ENCODE measurements at regions not wholly inside any gene's neighbourhood (a gene's known extent, or its start where the extent isn't known, plus 50 kb on each side); places are given as distances from the start of the nearest gene placed in this dataset.

DNA sequence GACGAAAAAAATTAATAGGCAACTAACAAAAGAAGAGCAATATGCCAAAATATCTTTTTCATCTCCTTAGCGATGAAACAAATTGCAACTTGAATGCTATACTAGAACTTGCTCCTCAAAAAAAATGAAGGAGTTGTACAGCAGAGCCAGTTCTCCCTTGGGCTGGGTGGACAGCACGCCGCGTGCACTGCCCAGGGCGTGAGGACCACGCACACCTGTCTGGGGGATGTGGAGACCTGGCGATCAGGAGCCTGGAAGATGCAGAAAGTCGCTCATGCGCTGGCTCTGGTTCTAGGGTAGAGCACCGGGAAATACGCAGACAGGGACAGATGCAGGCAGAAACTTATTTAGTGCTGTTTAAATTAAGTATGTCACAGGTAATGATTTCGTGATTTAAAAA lies 342.0 kb upstream of the IRX4 start:
- TF ChIP-seq, protein P1, sequence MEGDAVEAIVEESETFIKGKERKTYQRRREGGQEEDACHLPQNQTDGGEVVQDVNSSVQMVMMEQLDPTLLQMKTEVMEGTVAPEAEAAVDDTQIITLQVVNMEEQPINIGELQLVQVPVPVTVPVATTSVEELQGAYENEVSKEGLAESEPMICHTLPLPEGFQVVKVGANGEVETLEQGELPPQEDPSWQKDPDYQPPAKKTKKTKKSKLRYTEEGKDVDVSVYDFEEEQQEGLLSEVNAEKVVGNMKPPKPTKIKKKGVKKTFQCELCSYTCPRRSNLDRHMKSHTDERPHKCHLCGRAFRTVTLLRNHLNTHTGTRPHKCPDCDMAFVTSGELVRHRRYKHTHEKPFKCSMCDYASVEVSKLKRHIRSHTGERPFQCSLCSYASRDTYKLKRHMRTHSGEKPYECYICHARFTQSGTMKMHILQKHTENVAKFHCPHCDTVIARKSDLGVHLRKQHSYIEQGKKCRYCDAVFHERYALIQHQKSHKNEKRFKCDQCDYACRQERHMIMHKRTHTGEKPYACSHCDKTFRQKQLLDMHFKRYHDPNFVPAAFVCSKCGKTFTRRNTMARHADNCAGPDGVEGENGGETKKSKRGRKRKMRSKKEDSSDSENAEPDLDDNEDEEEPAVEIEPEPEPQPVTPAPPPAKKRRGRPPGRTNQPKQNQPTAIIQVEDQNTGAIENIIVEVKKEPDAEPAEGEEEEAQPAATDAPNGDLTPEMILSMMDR (IDR thresholded peaks at IDR 0.05; ENCODE audit: extremely low read depth in 1 of 2, insufficient read depth in 1 of 2, low read depth in 1 of 2, low read length in 2 of 2) = no peak
- no peak for TF ChIP-seq POLR2A (IDR thresholded peaks at IDR 0.05; ENCODE audit: low read depth, low read length)
- TF ChIP-seq EZH2 (IDR thresholded peaks at IDR 0.05; ENCODE audit: borderline replicate concordance, low read depth, low read length, severe bottlenecking) = no peak
- TF ChIP-seq POLR2AphosphoS5 (IDR thresholded peaks at IDR 0.05; ENCODE audit: insufficient read depth, low read depth, low read length) = no peak
- TF ChIP-seq, protein P2, sequence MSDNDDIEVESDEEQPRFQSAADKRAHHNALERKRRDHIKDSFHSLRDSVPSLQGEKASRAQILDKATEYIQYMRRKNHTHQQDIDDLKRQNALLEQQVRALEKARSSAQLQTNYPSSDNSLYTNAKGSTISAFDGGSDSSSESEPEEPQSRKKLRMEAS (IDR thresholded peaks at IDR 0.05; ENCODE audit: insufficient read depth, insufficient read length) = no peak

Measured in endothelial cell of umbilical vein (primary cell).